ENCODE measurements at regions not wholly inside any gene's neighbourhood (a gene's known extent, or its start where the extent isn't known, plus 50 kb on each side); places are given as distances from the start of the nearest gene placed in this dataset.

DNA sequence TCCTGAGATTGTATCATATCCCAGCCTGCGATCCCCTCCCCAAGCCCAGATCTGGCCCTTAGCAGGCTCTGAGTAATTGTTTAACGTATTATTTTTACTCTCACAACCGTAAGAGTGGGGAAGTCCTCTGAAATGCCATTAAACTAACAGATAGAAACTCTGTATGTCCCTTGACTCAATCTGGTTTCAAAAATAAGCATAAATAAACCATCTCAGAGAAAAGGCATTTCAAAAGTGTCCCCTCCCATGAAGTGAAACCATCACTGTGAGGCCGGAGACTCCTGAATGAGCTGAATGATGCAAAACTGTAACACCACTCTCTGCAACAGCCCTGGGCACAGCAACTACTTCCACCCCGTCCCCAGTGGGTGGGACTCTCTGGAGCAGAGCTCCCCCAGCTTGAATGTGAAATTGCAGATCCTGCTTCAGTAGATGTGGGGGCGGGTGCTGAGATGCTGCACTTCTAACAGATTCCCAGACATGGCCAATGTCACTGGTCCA lies 104.1 kb downstream of the SYF2 start:
- TF ChIP-seq POLR2A (IDR thresholded peaks at IDR 0.05) = no peak
- TF ChIP-seq, protein P1, sequence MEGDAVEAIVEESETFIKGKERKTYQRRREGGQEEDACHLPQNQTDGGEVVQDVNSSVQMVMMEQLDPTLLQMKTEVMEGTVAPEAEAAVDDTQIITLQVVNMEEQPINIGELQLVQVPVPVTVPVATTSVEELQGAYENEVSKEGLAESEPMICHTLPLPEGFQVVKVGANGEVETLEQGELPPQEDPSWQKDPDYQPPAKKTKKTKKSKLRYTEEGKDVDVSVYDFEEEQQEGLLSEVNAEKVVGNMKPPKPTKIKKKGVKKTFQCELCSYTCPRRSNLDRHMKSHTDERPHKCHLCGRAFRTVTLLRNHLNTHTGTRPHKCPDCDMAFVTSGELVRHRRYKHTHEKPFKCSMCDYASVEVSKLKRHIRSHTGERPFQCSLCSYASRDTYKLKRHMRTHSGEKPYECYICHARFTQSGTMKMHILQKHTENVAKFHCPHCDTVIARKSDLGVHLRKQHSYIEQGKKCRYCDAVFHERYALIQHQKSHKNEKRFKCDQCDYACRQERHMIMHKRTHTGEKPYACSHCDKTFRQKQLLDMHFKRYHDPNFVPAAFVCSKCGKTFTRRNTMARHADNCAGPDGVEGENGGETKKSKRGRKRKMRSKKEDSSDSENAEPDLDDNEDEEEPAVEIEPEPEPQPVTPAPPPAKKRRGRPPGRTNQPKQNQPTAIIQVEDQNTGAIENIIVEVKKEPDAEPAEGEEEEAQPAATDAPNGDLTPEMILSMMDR (IDR thresholded peaks at IDR 0.05) = no peak
- DNase-seq = no peak
- 70 to 76% methylated on average over 6 of the region's 6 CpGs for WGBS, 2 donors
- no peaks in the 10 kb centered on the region for H3K4me1 ChIP-seq
- no peak overlapping the region for H3K27ac ChIP-seq
- H3K4me3 ChIP-seq (replicated peaks in 1 of 3) = no peak overlapping the region
- H3K36me3 ChIP-seq = no peaks in the 10 kb centered on the region
- H3K27me3 ChIP-seq = no peaks in the 10 kb centered on the region
- intact Hi-C loops (cut with DNase I) = no loop called here
- H3K9me3 ChIP-seq = no peaks in the 10 kb centered on the region

DNA sequence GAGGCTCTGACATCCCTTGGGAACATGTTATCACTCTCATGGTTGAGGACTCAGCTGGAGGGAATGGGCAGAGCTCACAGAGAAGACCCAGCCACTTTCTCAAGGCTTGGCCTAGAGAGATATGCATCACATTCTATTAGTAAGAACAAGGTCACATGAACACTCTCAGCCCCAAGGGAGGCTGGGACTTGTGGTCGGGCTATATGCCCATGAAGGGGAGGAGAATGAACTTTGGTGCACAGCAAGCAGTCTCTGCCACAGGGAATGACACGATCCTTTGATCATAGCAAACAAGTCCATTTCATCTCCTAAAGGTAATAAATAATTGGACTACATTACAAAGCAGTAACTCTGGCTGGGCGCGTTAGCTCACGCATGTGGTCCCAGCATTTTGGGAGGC lies 105.7 kb downstream of the SYF2 start:
- DNase-seq = no peak
- Histone ChIP-seq H3K27ac (no peak overlapping the region), H3K9me3 (no peaks in the 10 kb centered on the region), H3K4me1 (no peaks in the 10 kb centered on the region), H3K27me3 (no peaks in the 10 kb centered on the region), H3K36me3 (no peaks in the 10 kb centered on the region), H3K4me3 (replicated peaks in 1 of 3) (no peak overlapping the region)
- WGBS, 2 donors = 86 to 87% methylated on average over 5 of the region's 5 CpGs
- intact Hi-C loops (cut with DNase I) = no loop called here
- TF ChIP-seq POLR2A (IDR thresholded peaks at IDR 0.05) = no peak
- TF ChIP-seq, protein P1 (IDR thresholded peaks at IDR 0.05) = no peak

DNA sequence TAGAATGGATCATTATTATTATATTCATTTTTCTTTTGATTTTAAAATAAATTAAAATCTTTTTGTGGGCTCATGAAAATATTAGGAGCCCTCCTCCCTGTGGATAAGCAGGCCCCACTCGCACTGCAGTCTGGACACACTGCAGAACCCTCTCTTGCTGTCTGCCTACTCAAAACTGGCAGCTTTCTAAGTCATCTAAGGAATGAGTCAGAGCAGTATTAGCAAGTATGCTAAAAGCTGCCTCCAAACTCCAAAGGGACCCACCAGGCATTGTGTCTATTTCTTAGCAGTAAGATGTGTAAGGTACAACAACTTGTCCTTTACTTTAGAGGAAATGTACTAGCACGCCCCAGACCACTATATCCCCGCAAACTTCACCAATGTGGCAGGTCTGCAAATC lies 108.8 kb downstream of the SYF2 start:
- H3K27me3 ChIP-seq = no peaks in the 10 kb centered on the region
- no peak for DNase-seq
- intact Hi-C loops (cut with DNase I) = no loop called here
- H3K4me1 ChIP-seq = no peaks in the 10 kb centered on the region
- H3K4me3 ChIP-seq (replicated peaks in 1 of 3) = no peak overlapping the region
- no peaks in the 10 kb centered on the region for H3K9me3 ChIP-seq
- H3K36me3 ChIP-seq = no peaks in the 10 kb centered on the region
- 91 to 93% methylated on average over 3 of the region's 3 CpGs for WGBS, 2 donors
- no peak overlapping the region for H3K27ac ChIP-seq
- no peak for TF ChIP-seq POLR2A (IDR thresholded peaks at IDR 0.05)
- TF ChIP-seq, protein P1 (IDR thresholded peaks at IDR 0.05) = no peak

DNA sequence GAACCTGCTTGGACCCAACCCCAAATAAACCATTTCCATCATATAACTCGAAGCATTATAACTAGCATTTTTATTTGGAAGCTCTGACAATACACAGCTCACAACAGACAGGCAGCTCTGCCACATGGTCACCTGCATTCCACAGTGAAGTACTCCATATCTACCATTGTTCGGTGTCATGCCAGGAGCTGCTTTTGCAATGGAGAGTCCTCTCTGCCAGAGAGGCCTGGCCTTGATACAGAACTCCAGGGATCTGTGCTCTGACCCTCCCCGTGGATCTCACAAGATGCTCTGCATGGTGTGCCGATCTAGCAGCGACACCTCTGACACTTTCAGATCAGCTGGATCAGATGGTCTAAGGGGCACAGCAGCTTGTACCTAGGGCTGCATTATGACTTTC lies 109.6 kb downstream of the SYF2 start:
- no peak for TF ChIP-seq POLR2A (IDR thresholded peaks at IDR 0.05)
- TF ChIP-seq, protein P1 (IDR thresholded peaks at IDR 0.05) = no peak
- no peaks in the 10 kb centered on the region for H3K4me1 ChIP-seq
- DNase-seq = no peak
- intact Hi-C loops (cut with DNase I) = no loop called here
- no peak overlapping the region for H3K4me3 ChIP-seq (replicated peaks in 1 of 3)
- no peaks in the 10 kb centered on the region for H3K9me3 ChIP-seq
- H3K27ac ChIP-seq = no peak overlapping the region
- no peaks in the 10 kb centered on the region for H3K36me3 ChIP-seq
- no peaks in the 10 kb centered on the region for H3K27me3 ChIP-seq
- WGBS, 2 donors = 59 to 61% methylated on average over 5 of the region's 5 CpGs

- TF ChIP-seq, protein P1 (IDR thresholded peaks at IDR 0.05) = no peak
- no peak for TF ChIP-seq POLR2A (IDR thresholded peaks at IDR 0.05)
- 57 to 62% methylated on average over 8 of the region's 8 CpGs for WGBS, 2 donors
- no peak overlapping the region for H3K4me3 ChIP-seq (replicated peaks in 1 of 3)
- H3K27ac ChIP-seq = no peak overlapping the region
- intact Hi-C loops (cut with DNase I) = no loop called here
- H3K27me3 ChIP-seq = no peaks in the 10 kb centered on the region
- DNase-seq = no peak
- H3K9me3 ChIP-seq = no peaks in the 10 kb centered on the region
- H3K36me3 ChIP-seq = no peaks in the 10 kb centered on the region
- H3K4me1 ChIP-seq = no peaks in the 10 kb centered on the region
Observed at GRCh38 chr1:25120281-25120680, 112.0 kb downstream of the SYF2 start.

Data from thyroid gland (tissue), 4 donors.